ENCODE measurements at regions not wholly inside any gene's neighbourhood (a gene's known extent, or its start where the extent isn't known, plus 50 kb on each side); places are given as distances from the start of the nearest gene placed in this dataset.

DNA sequence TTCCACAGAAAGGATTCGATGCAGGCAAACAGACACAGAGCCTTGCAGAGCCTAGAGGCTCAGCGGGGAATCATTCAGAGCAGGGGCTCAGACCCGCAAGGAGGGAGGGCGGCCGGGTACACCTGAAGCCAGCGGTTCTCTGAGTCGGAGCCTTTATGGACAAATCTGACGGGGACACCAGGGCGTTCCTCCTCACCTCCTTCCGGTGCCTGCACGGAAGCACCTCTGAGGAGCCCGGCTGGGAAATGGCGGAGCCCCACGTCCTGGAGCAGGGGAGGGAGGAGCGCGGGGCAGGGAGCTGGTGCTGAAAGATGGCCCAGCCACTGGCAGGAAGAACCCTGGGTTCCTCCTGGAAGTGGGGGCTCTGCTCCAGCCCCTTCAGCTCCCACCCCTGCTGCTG lies 193.5 kb upstream of the ALKAL2 start (continued):
- TF ChIP-seq, protein P1, sequence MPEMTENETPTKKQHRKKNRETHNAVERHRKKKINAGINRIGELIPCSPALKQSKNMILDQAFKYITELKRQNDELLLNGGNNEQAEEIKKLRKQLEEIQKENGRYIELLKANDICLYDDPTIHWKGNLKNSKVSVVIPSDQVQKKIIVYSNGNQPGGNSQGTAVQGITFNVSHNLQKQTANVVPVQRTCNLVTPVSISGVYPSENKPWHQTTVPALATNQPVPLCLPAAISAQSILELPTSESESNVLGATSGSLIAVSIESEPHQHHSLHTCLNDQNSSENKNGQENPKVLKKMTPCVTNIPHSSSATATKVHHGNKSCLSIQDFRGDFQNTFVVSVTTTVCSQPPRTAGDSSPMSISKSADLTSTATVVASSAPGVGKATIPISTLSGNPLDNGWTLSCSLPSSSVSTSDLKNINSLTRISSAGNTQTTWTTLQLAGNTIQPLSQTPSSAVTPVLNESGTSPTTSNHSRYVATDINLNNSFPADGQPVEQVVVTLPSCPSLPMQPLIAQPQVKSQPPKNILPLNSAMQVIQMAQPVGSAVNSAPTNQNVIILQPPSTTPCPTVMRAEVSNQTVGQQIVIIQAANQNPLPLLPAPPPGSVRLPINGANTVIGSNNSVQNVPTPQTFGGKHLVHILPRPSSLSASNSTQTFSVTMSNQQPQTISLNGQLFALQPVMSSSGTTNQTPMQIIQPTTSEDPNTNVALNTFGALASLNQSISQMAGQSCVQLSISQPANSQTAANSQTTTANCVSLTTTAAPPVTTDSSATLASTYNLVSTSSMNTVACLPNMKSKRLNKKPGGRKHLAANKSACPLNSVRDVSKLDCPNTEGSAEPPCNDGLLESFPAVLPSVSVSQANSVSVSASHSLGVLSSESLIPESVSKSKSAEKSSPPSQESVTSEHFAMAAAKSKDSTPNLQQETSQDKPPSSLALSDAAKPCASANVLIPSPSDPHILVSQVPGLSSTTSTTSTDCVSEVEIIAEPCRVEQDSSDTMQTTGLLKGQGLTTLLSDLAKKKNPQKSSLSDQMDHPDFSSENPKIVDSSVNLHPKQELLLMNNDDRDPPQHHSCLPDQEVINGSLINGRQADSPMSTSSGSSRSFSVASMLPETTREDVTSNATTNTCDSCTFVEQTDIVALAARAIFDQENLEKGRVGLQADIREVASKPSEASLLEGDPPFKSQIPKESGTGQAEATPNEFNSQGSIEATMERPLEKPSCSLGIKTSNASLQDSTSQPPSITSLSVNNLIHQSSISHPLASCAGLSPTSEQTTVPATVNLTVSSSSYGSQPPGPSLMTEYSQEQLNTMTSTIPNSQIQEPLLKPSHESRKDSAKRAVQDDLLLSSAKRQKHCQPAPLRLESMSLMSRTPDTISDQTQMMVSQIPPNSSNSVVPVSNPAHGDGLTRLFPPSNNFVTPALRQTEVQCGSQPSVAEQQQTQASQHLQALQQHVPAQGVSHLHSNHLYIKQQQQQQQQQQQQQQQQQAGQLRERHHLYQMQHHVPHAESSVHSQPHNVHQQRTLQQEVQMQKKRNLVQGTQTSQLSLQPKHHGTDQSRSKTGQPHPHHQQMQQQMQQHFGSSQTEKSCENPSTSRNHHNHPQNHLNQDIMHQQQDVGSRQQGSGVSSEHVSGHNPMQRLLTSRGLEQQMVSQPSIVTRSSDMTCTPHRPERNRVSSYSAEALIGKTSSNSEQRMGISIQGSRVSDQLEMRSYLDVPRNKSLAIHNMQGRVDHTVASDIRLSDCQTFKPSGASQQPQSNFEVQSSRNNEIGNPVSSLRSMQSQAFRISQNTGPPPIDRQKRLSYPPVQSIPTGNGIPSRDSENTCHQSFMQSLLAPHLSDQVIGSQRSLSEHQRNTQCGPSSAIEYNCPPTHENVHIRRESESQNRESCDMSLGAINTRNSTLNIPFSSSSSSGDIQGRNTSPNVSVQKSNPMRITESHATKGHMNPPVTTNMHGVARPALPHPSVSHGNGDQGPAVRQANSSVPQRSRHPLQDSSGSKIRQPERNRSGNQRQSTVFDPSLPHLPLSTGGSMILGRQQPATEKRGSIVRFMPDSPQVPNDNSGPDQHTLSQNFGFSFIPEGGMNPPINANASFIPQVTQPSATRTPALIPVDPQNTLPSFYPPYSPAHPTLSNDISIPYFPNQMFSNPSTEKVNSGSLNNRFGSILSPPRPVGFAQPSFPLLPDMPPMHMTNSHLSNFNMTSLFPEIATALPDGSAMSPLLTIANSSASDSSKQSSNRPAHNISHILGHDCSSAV (CRISPR knock-in tag; IDR thresholded peaks at IDR 0.05; ENCODE audit: borderline replicate concordance): no peak
- no peak for TF ChIP-seq ARID2 (CRISPR knock-in tag; IDR thresholded peaks at IDR 0.05; ENCODE audit: borderline replicate concordance)
- TF ChIP-seq PCBP1 (IDR thresholded peaks at IDR 0.05; ENCODE audit: borderline replicate concordance, low read depth, low read length): no peak
- no peak for TF ChIP-seq ZFP90 (CRISPR knock-in tag; IDR thresholded peaks at IDR 0.05; ENCODE audit: borderline replicate concordance)
- TF ChIP-seq ZNF235 (CRISPR knock-in tag; IDR thresholded peaks at IDR 0.05; ENCODE audit: borderline replicate concordance): no peak
- no peak for TF ChIP-seq ZNF878 (CRISPR knock-in tag; IDR thresholded peaks at IDR 0.05)
- no peak for TF ChIP-seq ZNF766 (CRISPR knock-in tag; IDR thresholded peaks at IDR 0.05; ENCODE audit: borderline replicate concordance)

All from HepG2 (cell line).